ENCODE measurements at regions not wholly inside any gene's neighbourhood (a gene's known extent, or its start where the extent isn't known, plus 50 kb on each side); places are given as distances from the start of the nearest gene placed in this dataset.

DNA sequence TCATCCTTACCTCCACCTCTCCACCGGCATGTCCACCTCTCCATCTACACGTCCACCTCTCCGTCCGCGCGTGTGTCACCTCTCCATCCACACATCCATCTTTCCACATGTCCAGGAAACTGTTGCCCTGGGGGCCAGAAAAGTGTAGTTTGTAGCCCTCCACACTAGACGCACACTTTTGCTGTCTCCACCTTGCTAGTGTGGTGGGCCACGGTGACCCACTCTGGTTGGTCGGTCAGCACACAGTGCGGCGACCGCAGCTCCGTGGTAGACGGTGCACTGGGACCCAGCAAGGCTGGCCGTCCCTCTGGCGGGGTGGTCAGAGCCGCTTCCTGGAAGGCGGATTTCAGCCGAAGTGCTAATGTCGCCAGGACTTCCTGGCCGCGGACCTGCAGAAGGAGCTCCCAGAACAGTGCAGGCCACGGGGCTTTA is 268.6 kb downstream of the DLL1 start:
- Histone ChIP-seq H2BK20ac (ENCODE audit: low read length) (no peak overlapping the region), H3K36me3 (ENCODE audit: control insufficient read depth in 2 of 4, insufficient read depth in 4 of 4, low read length in 3 of 4) (no peaks in the 10 kb centered on the region), H3K9ac (replicated peaks in 1 of 4; ENCODE audit: extremely low read depth in 1 of 4, low read depth in 3 of 4, low read length in 3 of 4) (no peak overlapping the region), H4K91ac (replicated peaks; ENCODE audit: insufficient read length, low read length) (no peak overlapping the region), H4K5ac (ENCODE audit: insufficient read length, low read depth, low read length) (no peak overlapping the region), H2BK5ac (ENCODE audit: low read depth, low read length) (no peak overlapping the region; the same call in 1 of the 2 replicates), H3K4me1 (replicated peaks in 1 of 4; ENCODE audit: control insufficient read depth in 3 of 4, insufficient read depth in 4 of 4, low read length in 3 of 4) (peaks cover 0 to 9% (median 0%) of the 10 kb centered on the region in 4 experiments; a peak in 2 of 7 replicates), H2AFZ (ENCODE audit: low read length) (no peak overlapping the region), H3K79me1 (ENCODE audit: low read depth, low read length) (no peaks in the 10 kb centered on the region), H3K56ac (replicated peaks; ENCODE audit: insufficient read length, low read depth, low read length) (no peak overlapping the region), H3K23ac (ENCODE audit: insufficient read length) (no peak overlapping the region), H3K27ac (ENCODE audit: low read depth, low read length) (no peak overlapping the region), H4K20me1 (replicated peaks in 1 of 2; ENCODE audit: control insufficient read depth in 1 of 2, insufficient read depth in 2 of 2, low read length in 2 of 2) (no peaks in the 10 kb centered on the region), H2AK5ac (ENCODE audit: low read depth, low read length) (no peak overlapping the region), H2BK120ac (replicated peaks; ENCODE audit: low read depth, low read length) (no peak overlapping the region), H3K4ac (replicated peaks; ENCODE audit: insufficient read length, low read depth, low read length) (no peak overlapping the region), H3K23me2 (ENCODE audit: low read depth, low read length) (no peaks in the 10 kb centered on the region), H4K8ac (ENCODE audit: extremely low read depth, insufficient read depth, low read length) (no peak overlapping the region), H3K79me2 (ENCODE audit: control insufficient read depth in 1 of 2, insufficient read depth in 2 of 2, low read length in 2 of 2) (no peaks in the 10 kb centered on the region), H3K18ac (ENCODE audit: extremely low read depth, low read length) (no peak overlapping the region), H3K27me3 (replicated peaks in 1 of 4; ENCODE audit: control insufficient read depth in 3 of 4, extremely low read depth in 1 of 4, insufficient read depth in 3 of 4, low read length in 3 of 4) (no peaks in the 10 kb centered on the region; a peak in 2 of 7 replicates), H3K4me2 (ENCODE audit: insufficient read depth in 1 of 2, low read depth in 2 of 2, low read length in 2 of 2) (no peak overlapping the region), H2BK15ac (ENCODE audit: low read length) (no peak overlapping the region), H3K9me3 (ENCODE audit: insufficient read depth in 2 of 2, low read depth in 1 of 2, low read length in 1 of 2) (no peaks in the 10 kb centered on the region; a peak in 1 of 4 replicates), H2BK12ac (ENCODE audit: low read depth, low read length) (no peak overlapping the region), H3K4me3 (ENCODE audit: extremely low read depth in 1 of 4, insufficient read depth in 2 of 4, low read depth in 3 of 4, low read length in 4 of 4) (no peak overlapping the region), H3K14ac (ENCODE audit: insufficient read length) (no peak overlapping the region)
- no peak for FAIRE-seq
- ChIA-PET POLR2A (ENCODE audit: partially characterized antibody) (interaction anchor here (0.8 to 1.3 kb wide), 2 partner anchors 12 to 269 kb away, joined by 3 read pairs; no protein-coding TSS in a partner anchor), CTCF (ENCODE audit: partially characterized antibody) (interaction anchor here (0.6 to 1.5 kb wide), 2 partner anchors 9 to 262 kb away, joined by 3 to 5 read pairs; no protein-coding TSS in a partner anchor)
- no peak for DNase-seq (ENCODE audit: low read depth in 1 of 2, low spot score in 2 of 2)
- 94% methylated on average over 23 of the region's 23 CpGs; no CpG with 5 or more reads in 1 of the 2 experiments for WGBS, 2 experiments (ENCODE audit: extremely low coverage in 1 of 2, insufficient coverage in 1 of 2, insufficient read length in 1 of 2, insufficient replicate concordance in 2 of 2, low coverage in 1 of 2, low lambda C conversion rate in 2 of 2, missing lambda C conversion rate in 1 of 2)
- no peak for TF ChIP-seq BACH1 (IDR thresholded peaks at IDR 0.05; ENCODE audit: low read length)
- no peak for TF ChIP-seq SP1 (IDR thresholded peaks at IDR 0.05; ENCODE audit: low read depth, low read length)
- no peak for TF ChIP-seq RAD21 (IDR thresholded peaks at IDR 0.05 in 1 of 2, conservative IDR thresholded peaks at IDR 0.05 in 1 of 2; ENCODE audit: low read depth in 2 of 2, low read length in 2 of 2)
- no peak for TF ChIP-seq KDM4A (IDR thresholded peaks at IDR 0.05; ENCODE audit: low read depth, low read length, severe bottlenecking)
- TF ChIP-seq, protein P1, sequence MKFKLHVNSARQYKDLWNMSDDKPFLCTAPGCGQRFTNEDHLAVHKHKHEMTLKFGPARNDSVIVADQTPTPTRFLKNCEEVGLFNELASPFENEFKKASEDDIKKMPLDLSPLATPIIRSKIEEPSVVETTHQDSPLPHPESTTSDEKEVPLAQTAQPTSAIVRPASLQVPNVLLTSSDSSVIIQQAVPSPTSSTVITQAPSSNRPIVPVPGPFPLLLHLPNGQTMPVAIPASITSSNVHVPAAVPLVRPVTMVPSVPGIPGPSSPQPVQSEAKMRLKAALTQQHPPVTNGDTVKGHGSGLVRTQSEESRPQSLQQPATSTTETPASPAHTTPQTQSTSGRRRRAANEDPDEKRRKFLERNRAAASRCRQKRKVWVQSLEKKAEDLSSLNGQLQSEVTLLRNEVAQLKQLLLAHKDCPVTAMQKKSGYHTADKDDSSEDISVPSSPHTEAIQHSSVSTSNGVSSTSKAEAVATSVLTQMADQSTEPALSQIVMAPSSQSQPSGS (IDR thresholded peaks at IDR 0.05; ENCODE audit: low read length) = no peak
- no peak for TF ChIP-seq SP4 (IDR thresholded peaks at IDR 0.05; ENCODE audit: low read length)

All from H1 (cell line).